Lower leg skin (tissue), 4 donors: ENCODE measurements at regions not wholly inside any gene's neighbourhood (a gene's known extent, or its start where the extent isn't known, plus 50 kb on each side); places are given as distances from the start of the nearest gene placed in this dataset.

Experiments used
- DNase-seq, 2 donors: peaks; one replicate each; pipeline ENCODE4 v3.0.0-alpha.2; 2019; ENCODE audit warnings: low spot score in 2 of 2
- H3K4me3 ChIP-seq: fragments of 200-600 bp; sonication (generic); 2 replicates; pipeline ENCODE4 v1.5.1; 2017; ENCODE audit warnings: mild to moderate bottlenecking, low read depth; ENCODE audit not compliant: poor library complexity, severe bottlenecking
- CTCF ChIP-seq, 3 donors: fragments of 450-650 bp; IDR thresholded peaks; one replicate each; pipeline ENCODE4 v1.5.1; 2016; ENCODE audit warnings: antibody characterized with exemption in 3 of 3, mild to moderate bottlenecking in 3 of 3, moderate library complexity in 2 of 3
- POLR2A ChIP-seq, 2 donors: fragments of 450-650 bp; IDR thresholded peaks; one replicate each; pipeline ENCODE4 v1.6.1; 2016 to 2017; ENCODE audit warnings: antibody characterized with exemption in 2 of 2, mild to moderate bottlenecking in 1 of 2, moderate library complexity in 1 of 2
- WGBS, 2 donors: methylation state at CpG; one replicate each; pipeline ENCODE4 v1.1.5; 2018; 5-methylcytosine and 5-hydroxymethylcytosine counted together
- intact Hi-C: fragments of 100-400 bp; cut with DNase I; formaldehyde crosslinking; loops from one replicate; pipeline ENCODE4 v1.15.0; 2023; ENCODE audit warnings: low total_unique reads

GRCh38 chr9:75599126-75599525, 291.3 kb upstream of the PCSK5 start:
- H3K4me3 ChIP-seq = no peak overlapping the region
- intact Hi-C loops = no loop called here
- no peak for DNase-seq
- TF ChIP-seq CTCF (IDR thresholded peaks at IDR 0.05) (no peak), POLR2A (IDR thresholded peaks at IDR 0.05) (no peak)
- 46 to 66% methylated on average over 1 of the region's 1 CpG for WGBS, 2 donors

- TF ChIP-seq POLR2A (IDR thresholded peaks at IDR 0.05) = no peak
- no peak for TF ChIP-seq CTCF (IDR thresholded peaks at IDR 0.05)
- WGBS, 2 donors = 89 to 97% methylated on average over 2 of the region's 2 CpGs
- intact Hi-C loops = no loop called here
- H3K4me3 ChIP-seq = no peak overlapping the region
- no peak for DNase-seq
These were observed 289.2 kb upstream of the PCSK5 start for GRCh38 chr9:75601280-75601679.

GRCh38 chr9:75602060-75602459, 288.4 kb upstream of the PCSK5 start:
- WGBS, 2 donors = 58 to 65% methylated on average over 4 of the region's 4 CpGs
- no peak for TF ChIP-seq CTCF (IDR thresholded peaks at IDR 0.05)
- TF ChIP-seq POLR2A (IDR thresholded peaks at IDR 0.05) = no peak
- intact Hi-C loops = no loop called here
- no peak overlapping the region for H3K4me3 ChIP-seq
- DNase-seq = no peak

GRCh38 chr9:75604661-75605060, 285.8 kb upstream of the PCSK5 start:
- 73 to 81% methylated on average over 2 of the region's 2 CpGs for WGBS, 2 donors
- TF ChIP-seq CTCF (IDR thresholded peaks at IDR 0.05) = no peak
- no peak for TF ChIP-seq POLR2A (IDR thresholded peaks at IDR 0.05)
- intact Hi-C loops = no loop called here
- H3K4me3 ChIP-seq = no peak overlapping the region
- DNase-seq = no peak

- DNase-seq = no peak
- H3K4me3 ChIP-seq = no peak overlapping the region
- no peak for TF ChIP-seq POLR2A (IDR thresholded peaks at IDR 0.05)
- TF ChIP-seq CTCF (IDR thresholded peaks at IDR 0.05) = no peak
- WGBS, 2 donors = 70 to 80% methylated on average over 2 of the region's 2 CpGs
- intact Hi-C loops = no loop called here
These were observed 283.0 kb upstream of the PCSK5 start for GRCh38 chr9:75607521-75607920.

GRCh38 chr9:75609401-75609800, 281.1 kb upstream of the PCSK5 start:
- TF ChIP-seq CTCF (IDR thresholded peaks at IDR 0.05) (no peak), POLR2A (IDR thresholded peaks at IDR 0.05) (no peak)
- H3K4me3 ChIP-seq = no peak overlapping the region
- no peak for DNase-seq
- intact Hi-C loops = no loop called here
